SH-SY5Y (cell line): ENCODE measurements at regions not wholly inside any gene's neighbourhood (a gene's known extent, or its start where the extent isn't known, plus 50 kb on each side); places are given as distances from the start of the nearest gene placed in this dataset.

Experiments used
- GATA2 ChIP-seq: IDR thresholded peaks from 2 replicates; pipeline ENCODE4 v1.6.1; 2011; ENCODE audit warnings: mild to moderate bottlenecking, low read depth, low read length
- GATA3 ChIP-seq: IDR thresholded peaks from 2 replicates; pipeline ENCODE4 v1.6.1; 2011; ENCODE audit warnings: low read depth, mild to moderate bottlenecking, low read length, moderate library complexity

DNA sequence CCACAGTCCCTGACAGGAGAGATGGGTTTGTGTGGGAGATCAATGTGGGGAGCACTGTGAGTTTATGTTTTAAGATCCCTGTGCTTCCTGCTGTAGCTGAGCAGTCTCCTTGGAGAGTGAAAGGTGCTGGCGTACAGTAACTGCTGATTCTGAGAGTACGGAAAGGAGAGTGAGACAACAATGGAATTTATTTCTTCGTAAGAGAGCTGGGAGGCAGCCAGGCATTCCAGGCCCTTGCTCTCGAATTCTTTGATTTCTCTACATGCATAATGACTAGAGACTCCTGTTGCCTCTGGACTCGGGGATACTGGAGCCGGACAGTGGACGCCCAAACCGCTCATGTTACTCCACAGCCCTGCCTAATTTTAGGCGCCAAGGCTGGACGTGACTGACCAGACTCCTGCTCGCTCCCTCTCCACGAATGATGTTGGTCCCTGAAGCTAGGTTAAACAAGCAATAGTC lies 131.0 kb upstream of the PHACTR1 start:
- TF ChIP-seq GATA2 (no peak), GATA3 (no peak)
